ENCODE measurements at regions not wholly inside any gene's neighbourhood (a gene's known extent, or its start where the extent isn't known, plus 50 kb on each side); places are given as distances from the start of the nearest gene placed in this dataset.

DNA sequence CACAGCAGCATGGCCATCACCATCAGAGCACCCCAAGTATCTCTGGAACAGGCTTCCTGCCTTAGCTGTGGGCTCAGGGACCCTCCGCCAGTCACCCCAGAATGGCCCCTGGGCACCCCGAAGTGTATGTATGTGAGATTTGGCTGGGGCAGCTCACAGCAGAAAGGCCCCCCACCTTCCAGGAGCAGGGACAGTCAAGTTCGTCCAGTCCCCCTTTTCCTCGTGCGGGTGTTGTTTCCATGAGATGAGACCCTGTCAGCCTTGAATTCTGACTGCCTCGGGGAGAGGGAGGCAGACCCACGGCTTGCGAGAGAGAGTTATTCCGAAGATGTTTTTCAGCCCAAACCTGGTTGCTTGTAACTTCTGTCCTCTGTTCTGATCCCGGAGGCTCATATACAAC lies 290.9 kb upstream of the HDAC4 start:
- no peak for DNase-seq (ENCODE audit: low read depth in 2 of 2)

DNA sequence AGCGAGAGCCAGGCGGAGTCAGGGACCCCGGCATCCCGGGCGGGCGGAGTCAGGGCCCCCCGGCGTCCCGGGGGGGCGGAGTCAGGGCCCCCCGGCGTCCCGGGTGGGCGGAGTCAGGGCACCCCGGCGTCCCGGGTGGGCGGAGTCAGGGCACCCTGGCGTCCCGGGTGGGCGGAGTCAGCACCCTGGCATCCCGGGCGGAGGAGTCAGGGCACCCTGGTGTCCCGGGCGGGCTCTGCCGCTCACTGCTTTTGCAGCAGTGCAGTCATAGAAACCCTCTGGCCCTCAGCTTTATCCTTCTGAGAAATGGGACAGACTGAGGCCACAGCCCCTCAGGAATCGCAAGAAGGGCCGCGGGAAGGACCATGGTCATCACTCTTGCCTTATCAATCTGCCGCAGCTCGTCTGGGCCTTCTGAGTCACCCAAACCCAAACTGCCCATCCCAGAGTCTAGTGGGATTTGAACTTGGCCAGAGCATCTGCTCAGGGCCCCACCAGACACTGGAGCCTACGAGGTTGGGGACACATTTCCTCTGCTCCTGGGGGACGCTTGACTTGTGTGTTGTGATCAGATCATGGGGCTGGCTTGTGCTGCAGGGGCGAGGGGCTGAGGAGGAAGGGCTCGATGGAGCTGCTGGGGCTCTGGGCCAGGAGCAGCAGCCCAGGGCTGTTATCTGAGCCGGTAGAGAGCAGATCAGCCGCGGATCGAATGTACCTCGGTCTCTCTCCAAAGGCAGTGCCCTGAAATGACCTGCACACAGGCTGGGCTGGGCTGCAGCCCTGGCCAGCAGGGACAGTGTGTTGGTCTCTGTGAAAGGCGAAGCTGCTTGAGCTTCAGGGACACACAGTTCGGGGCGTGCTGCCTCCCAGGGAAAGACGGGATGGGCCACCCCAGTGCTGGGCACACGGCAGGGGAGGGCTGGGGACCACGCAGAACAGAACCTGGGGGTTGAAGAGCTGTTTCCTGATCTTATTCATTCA lies 290.1 kb upstream of the HDAC4 start:
- no peak for DNase-seq (ENCODE audit: low read depth in 2 of 2)

DNA sequence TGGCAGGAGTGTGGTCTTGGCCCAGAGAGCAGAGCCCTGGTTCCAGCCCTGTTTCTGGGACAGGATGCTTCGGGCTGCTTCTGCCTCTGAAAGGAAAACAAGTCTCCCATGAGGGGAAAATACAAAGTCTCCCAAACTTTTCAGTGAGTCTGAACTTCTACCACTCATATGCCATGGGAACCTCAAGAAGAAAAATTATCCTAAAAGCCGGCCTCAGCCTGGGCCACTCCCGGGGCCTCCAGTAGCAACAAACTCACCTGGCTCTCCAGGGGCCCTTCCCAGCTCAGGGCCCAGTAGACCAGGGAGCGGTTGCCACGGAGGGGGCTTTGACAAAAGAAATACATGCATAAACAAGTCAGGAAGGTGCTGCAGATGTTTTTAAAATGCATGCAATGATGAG lies 289.2 kb upstream of the HDAC4 start:
- no peak for DNase-seq (ENCODE audit: low read depth in 2 of 2)

DNA sequence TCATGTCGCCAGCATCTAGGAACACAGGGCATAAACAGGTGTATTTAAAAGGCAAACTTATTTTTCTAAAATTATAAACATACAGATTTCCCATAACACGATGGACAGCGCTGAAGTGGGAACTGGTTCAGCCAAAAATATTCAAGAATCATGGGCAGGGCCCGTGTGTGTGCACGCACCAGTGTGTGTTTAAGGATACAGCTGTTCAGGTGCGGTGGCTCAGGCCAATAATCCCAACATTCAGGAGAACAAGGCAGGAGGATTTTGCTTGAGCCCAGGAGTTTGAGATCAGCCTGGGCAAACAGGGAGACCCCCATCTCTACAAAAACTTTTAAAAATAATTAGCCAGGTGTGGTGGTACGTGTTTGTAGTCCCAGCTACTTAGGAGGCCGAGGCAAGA lies 288.6 kb upstream of the HDAC4 start:
- DNase-seq (ENCODE audit: low read depth in 2 of 2) = no peak

DNA sequence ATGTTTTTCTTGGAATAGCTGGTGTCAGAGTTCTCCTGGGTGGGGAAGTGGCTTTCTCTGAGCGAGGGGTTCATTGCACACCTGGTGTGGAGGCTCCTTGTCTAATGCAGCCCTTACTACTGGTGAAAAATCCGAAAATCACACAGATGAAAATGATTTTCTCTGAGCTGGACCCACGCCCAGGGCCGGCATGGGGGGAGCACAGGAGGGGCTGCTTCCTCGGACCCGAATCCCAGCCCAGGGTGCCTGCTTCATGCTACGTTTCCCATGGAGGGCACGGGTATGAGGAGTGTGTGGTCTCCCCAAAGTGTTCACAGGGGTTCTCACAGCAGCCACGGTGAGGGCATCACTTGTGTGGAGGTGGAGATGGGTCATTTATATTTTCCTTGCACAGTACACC lies 288.0 kb upstream of the HDAC4 start:
- DNase-seq (ENCODE audit: low read depth in 2 of 2) = no peak

DNA sequence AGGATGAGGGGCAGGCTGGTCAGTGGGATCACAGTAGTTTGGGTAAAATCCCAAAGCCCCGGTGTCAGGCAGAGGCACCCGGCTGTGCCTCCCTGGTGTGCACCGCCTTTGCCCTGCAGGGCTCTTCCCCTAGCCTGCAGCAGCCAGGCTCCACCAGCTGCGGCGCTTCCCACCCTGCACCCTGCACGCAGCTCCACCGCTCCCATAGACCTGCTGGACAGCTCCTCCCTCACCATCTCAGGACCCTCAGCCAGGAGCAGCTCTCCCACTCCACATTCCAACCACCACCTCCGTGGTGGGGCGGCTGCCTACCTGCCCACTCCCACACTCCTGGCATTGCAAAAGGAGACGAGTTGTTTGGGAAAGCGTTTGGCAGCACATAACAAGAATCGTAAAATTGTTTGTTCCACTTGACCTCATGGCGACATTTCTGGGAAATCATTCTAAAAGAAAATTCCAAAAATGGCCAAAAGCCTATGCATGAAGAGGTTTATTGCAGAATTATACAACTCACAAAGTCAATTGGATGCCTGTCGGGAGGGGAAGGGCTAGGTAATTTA lies 287.4 kb upstream of the HDAC4 start:
- DNase-seq (ENCODE audit: low read depth in 2 of 2) = no peak

DNA sequence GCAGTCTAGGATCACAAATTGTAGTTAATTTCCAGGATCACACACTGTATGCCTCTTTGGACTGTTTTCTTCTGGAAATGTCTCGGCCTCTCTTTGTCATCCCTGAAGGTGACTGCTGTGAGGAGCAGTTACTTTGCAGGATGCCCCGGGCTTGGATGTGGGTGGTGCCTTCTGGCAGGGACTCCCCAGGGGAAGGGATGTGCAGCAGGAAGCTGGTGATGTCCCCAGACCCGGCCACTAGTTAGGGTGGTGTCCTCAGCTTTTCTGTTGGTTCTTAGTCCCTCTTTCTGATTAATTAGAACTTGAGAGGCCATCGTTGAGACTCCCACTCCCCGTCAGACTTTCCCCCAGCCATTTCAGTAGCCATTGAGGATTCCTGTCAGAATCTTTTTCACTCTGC lies 286.6 kb upstream of the HDAC4 start:
- DNase-seq (ENCODE audit: low read depth in 2 of 2) = no peak

DNA sequence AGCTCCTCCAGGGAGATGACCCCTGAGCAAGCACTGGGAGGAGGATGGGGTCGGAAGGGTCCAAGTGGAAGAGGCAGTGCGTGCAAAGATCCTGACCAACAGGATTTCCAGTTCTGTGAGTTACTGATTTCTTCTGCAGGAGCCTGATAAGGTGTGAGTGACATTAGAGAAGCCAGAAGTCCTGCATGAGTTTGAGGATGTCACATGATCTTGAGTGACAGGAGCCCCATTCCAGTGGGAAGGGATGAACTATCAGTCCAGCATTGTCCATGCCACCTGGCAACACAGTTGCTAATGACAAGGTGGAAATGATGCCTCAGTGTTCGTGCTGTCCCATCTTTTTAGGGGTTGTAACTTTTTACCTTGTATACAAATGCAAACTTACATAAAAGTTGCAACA lies 285.1 kb upstream of the HDAC4 start:
- DNase-seq (ENCODE audit: low read depth in 2 of 2) = no peak

DNA sequence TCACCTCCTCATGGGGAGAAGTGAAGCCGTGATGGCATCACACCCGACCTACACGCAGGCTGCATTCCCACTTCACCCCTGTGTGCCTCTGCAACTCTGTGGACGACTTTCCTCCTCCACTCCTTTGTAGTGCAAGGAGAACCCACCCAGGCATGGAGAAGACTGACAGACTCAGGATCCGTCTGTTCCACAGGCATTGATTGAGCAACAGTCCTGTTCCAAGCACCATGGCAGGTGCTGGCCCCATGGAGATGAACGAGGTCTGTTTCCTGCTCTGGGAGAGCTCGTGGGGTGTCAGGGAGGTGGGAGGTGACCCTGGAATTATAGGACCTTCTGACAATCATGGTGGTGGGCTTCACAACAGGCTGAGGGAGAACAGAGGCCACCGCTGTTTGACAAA lies 284.7 kb upstream of the HDAC4 start:
- no peak for DNase-seq (ENCODE audit: low read depth in 2 of 2)

DNA sequence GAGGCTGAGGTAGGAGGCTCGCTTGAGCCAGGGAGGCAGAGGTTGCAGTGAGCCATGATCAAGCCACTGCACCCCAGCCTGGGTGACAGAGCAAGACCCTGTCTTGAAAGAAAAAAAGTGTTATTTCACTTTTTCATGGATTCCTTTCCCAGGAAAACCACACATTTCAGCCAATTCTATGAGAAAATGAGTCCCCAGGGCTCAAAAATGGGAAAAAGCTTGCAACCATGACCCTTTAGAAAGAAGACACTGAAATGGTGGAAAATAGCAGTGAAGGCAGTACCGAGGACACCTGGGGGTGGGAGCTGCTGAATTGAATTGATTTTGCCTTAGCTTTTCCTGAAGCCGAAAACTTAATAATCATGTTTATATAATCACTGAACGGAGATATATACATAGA lies 284.2 kb upstream of the HDAC4 start:
- DNase-seq (ENCODE audit: low read depth in 2 of 2) = no peak

DNA sequence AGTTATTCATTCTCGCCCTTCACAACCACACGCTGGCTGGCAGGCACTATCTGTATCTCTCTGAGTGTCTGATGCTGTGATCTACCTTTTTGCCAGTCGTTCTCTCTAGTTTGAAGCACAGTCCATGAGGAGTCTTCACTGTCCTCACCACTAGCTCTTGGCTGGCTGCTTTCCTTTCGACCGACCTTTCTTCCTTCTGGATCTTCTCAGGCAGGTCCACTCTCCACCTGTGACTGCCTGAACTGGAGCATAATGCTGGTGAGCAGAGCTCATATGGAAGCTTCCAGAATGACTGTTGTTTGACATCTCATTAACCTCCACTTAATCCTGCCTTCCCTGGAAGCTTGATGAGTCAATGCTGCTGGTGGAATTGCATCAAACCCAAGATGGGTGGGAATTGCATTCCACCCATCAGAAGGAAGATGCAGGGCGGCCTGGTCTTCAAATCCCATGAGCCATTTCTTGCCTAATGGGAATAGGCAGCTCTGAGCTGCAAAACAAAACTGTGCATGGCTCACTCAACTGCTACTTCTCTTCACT lies 283.5 kb upstream of the HDAC4 start:
- DNase-seq (ENCODE audit: low read depth in 2 of 2) = no peak

DNA sequence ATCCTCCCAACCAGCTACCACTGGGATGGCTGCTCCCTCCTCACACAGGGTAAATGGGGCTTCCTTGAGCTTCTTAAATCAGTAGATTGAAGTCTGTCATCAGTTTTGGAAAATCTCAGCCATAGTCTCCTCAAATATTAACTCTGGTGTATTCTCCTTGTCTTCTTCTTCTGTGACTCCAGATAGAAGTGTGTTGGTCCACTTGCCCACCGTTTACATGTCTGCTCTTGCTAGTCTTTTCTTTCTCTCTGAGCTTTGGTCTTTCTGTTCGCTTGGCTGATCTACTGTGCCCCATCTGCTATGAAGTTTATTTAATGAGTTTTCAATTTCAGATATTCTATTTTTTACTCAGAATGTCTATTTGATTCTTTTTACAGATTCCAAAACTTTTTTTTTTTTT lies 281.7 kb upstream of the HDAC4 start:
- DNase-seq (ENCODE audit: low read depth in 2 of 2) = no peak

DNA sequence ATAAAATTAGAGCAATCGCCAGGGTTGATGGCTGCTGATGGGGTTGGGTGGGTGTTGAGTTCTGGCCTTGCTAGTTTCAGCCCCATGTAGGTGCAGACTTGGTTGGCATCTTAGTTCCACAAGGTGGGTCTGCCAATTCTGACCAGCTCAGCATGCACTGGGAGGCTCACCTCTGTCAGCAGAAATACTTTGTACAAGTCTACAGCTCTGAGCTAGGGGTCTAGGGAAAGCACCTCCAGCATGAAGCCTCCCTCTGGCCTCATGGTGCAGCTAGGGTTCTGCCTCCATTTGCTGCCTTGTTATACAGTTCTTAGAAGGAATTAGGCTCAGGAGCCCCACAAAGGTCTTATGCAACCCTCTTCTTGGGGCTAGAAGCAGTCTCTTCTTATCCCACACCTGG lies 278.9 kb upstream of the HDAC4 start:
- no peak for DNase-seq (ENCODE audit: low read depth in 2 of 2)

DNA sequence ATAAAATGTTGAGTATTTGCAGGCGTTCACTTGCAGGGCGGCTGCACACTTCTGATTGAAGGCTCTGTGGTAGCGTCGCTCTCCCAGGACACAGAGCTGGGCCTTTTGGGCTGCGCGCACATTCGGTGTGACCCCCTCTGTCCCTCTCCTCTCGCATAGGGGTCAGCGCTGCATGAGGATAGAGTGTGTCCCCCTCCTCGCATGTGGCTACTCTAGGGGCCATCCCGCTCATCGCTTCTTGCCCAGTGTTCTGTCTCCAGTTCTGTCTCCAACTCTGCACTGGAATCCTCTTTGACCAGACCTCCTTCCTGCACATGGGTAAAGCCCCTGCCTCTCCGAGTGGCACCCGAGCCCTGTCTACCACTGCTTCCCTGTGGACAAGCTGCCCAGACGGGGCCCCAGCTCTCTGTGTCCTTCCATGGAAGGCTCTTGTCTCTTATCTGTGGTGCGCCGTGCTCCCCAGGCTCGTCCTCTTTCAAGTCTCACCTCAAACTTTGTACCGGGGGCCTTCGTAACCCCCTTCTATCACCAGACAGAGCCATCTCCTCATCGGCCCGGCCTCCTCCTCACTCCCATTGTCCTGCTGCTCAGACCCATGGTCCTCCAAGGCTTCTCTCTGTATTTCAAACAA lies 278.0 kb upstream of the HDAC4 start:
- no peak for DNase-seq (ENCODE audit: low read depth in 2 of 2)

DNA sequence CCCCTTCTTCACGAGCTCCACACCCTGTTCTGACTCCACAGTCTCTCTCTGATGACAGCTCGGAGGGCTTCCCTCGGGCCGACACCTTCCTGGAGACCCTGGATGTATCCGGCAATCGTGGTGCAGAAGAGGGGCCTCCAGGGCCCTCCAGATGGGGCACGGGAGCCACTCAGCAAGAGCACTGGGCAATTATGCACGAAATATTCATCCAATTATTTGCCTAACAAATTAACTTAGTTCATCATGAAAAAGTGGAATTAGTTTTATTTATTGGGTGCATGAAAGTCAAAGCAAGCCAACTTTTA lies 277.3 kb upstream of the HDAC4 start:
- DNase-seq (ENCODE audit: low read depth in 2 of 2) = no peak

DNA sequence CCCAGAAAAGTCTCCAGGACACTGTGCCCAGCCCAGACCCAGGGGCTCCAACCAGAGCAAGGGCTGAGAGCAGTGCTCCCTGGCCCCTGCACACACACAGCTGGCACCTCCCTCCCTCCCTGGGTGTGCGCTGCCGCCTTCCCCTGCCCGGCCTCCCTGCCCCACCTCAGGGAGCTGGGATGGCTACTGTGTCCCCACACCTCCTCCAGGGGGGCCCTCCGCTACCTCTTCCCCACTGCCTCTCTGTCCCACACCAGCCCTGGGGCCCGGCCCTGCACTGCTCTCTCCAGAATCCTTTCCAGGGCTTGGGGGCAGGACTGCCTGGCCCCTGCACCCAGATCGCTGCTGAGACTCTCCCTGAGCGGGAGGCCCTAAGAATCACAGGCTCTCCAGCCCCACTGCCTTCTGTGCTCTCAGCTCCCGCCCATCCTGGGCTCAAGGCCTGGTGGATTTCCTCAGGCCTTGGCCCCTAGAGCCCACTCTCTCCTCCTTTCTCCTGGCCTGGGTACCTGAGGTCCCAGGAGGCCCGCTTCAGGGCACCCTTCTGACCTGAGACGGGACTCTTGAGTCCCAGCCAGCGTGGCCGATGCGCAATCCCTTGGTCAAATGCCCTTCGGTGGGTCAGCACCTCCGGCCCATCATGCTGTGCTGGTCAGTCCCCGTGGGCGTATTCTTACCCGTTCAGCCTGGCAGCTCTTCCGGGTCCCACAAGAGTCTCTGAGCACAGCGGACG lies 276.8 kb upstream of the HDAC4 start:
- DNase-seq (ENCODE audit: low read depth in 2 of 2) = no peak

DNA sequence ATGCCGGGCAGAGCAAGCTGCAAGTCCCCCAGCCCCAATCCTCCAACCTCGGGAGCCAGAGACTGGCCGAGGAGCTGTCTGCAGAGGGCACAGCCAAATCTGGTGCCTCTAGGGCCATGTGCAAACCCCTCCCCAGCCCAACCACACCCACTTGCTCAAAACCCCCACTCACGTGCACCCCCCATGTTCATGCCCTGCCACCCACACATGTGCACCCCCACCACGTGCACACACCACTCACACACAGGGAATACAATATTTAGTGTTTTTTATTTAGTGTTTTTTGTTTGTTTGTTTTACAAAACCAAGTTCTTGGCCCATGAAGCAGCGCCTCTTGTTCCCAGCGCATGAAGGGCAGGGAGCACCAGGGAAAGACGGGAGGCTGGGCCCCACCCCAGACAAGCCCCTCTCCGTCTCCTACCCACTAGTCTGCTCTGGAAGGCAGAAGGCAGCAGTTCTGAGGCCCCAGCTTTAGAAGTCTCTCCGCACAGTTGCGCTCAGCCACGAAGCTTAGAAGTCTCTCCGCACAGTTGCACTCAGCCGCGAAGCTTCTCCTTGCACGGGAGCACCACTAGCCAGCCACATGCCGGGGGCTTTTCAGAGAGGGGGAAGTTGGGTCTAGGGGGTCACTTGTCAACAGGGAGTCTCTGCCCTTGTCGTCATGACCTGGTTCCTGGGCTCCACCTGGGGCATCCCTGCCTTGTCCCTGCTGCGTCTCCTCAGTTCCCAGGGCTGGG lies 276.1 kb upstream of the HDAC4 start:
- no peak for DNase-seq (ENCODE audit: low read depth in 2 of 2)

DNA sequence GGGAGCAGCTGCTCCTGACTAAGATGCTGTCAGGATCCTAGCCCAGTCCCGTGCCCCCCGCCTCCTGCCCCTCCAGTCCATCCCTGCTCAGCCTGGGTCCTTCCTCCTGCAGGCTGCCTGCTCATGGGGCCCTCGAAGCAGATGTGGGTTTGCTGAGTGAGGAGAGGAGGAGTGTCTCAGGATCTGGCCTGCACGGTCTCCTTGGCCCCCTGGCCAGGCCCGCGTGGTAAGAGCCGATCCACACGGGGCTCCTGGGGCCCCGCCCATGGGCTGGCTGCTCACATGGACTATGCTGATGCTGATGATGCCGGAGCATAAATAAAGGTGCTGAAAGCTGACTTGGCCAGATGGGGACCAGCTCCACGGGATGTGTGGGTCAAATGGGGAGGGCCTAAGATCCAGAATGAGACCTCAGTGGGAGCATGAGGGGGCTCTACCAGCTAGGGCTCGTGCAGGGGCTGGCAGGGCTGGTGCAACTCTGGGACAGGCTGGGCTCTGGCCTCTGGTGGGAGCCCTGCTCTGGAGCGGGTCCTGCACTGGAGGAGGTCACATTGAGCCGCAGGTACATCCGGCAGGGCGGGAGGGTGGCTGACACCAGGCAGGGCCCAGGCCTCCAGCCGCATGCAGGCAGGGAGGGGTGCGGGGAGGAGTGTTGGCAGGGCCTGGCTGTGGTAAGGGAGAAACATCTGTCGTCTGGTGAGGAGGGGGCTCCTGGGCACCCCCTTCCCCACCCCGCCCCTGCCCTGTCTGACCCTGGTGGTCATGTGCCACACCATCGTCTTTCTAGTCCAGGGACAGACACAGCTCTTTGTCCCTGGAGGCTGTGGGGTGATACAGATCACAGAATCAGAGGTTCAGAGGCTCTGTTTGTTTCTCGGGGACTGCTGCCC lies 275.3 kb upstream of the HDAC4 start:
- DNase-seq (ENCODE audit: low read depth in 2 of 2) = no peak

DNA sequence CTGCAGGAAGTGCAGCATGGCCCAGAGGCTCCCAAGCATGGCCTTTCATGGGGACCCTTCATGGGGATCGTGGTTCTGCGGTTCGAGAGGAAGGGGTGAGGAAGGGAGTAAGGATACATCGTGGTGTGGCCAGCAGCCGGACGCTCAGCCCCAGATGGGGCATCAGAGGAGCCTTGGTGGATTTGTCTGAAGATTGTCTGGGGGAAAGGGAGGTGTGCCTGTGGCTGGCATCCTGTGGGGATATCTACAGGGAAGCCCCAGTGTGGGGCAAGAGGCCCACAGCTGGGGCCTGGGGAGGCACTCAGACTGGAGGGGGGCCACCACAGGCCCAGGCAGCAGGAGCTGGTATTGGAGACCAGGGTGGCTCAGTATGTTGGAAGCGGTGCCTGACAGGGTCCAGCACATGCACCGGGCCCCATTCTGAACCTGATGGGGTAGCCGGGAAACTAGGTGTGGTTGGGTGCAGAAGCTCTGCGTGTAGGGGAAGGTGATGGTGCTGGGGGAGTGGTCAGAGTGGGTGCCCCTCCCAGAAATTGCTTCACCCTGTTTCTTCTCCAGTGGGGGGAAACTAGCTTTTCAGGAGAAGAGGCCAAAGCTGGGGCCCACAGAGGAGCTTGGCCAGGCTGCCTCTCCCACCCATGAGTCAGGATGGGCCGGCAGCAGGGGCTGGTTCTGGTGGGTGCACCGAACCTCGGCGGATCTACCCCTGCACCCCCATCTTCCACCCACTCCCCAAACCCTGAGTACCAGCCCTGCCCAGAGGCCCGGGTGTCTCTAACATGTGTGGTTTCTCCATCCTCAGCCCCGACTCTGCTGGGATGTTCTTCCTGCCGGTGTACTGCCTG lies 274.4 kb upstream of the HDAC4 start:
- no peak for DNase-seq (ENCODE audit: low read depth in 2 of 2)

Data from fibroblast of skin of left quadriceps (primary cell).